Transverse colon (tissue), 4 donors: ENCODE measurements at regions not wholly inside any gene's neighbourhood (a gene's known extent, or its start where the extent isn't known, plus 50 kb on each side); places are given as distances from the start of the nearest gene placed in this dataset.

Experiments used
- CTCF ChIP-seq, 5 experiments: fragments of 200-600 bp in 3 of 5; fragments of 450-650 bp in 2 of 5; sonication (generic) in 3 of 5; IDR thresholded peaks; 1 replicate in 2 of 5; 2 replicates in 3 of 5; pipeline ENCODE4 v1.5.1; 2016 to 2017; ENCODE audit warnings: antibody characterized with exemption in 5 of 5, inconsistent platforms in 3 of 5, mild to moderate bottlenecking in 2 of 5, moderate library complexity in 1 of 5
- POLR2A ChIP-seq: fragments of 450-650 bp; IDR thresholded peaks from one replicate; pipeline ENCODE4 v1.6.1; 2016; ENCODE audit warnings: antibody characterized with exemption, mild to moderate bottlenecking, moderate library complexity
- POLR2AphosphoS5 ChIP-seq, 3 donors: sonication (generic); formaldehyde crosslinking; IDR thresholded peaks; one replicate each; pipeline ENCODE4 v1.6.1; 2016; ENCODE audit warnings: antibody characterized with exemption in 3 of 3

GRCh38 chr10:128545216-128545615, 419.0 kb upstream of the MKI67 start:
- no peak for TF ChIP-seq CTCF (IDR thresholded peaks at IDR 0.05)
- TF ChIP-seq POLR2A = no peak
- no peak for TF ChIP-seq POLR2AphosphoS5 (IDR thresholded peaks at IDR 0.05)
